Loucy (cell line): ENCODE measurements at regions not wholly inside any gene's neighbourhood (a gene's known extent, or its start where the extent isn't known, plus 50 kb on each side); places are given as distances from the start of the nearest gene placed in this dataset.

Source experiments
- H2AFZ ChIP-seq: fragments of 200-600 bp; sonication (generic); 2 replicates; pipeline ENCODE4 v1.6.0; 2016; ENCODE audit warnings: antibody characterized with exemption, mild to moderate bottlenecking, low read length, moderate library complexity
- H3F3A ChIP-seq: fragments of 200-600 bp; 2 replicates; pipeline ENCODE4 v1.6.0; 2016; ENCODE audit warnings: antibody characterized with exemption, low read depth, mild to moderate bottlenecking
- H3K27me3 ChIP-seq: fragments of 200-600 bp; sonication (generic); 2 replicates; pipeline ENCODE4 v1.6.1; 2014; ENCODE audit warnings: low read length, mild to moderate bottlenecking; ENCODE audit not compliant: insufficient read depth, poor library complexity, severe bottlenecking
- H3K36me3 ChIP-seq: fragments of 200-600 bp; sonication (generic); 2 replicates; pipeline ENCODE4 v1.6.1; 2016; ENCODE audit warnings: low read length; ENCODE audit not compliant: insufficient read depth
- H3K4me1 ChIP-seq: fragments of 200-600 bp; sonication (generic); 2 replicates; pipeline ENCODE4 v1.5.1; 2014; ENCODE audit warnings: low read length, mild to moderate bottlenecking; ENCODE audit not compliant: insufficient read depth, poor library complexity, severe bottlenecking
- H3K4me2 ChIP-seq: fragments of 200-600 bp; sonication (generic); 2 replicates; pipeline ENCODE4 v1.6.0; 2014; ENCODE audit warnings: antibody characterized with exemption, low read length, low read depth, mild to moderate bottlenecking; ENCODE audit not compliant: poor library complexity, severe bottlenecking
- H3K4me3 ChIP-seq: fragments of 200-600 bp; sonication (generic); 2 replicates; pipeline ENCODE4 v1.5.1; 2014; ENCODE audit warnings: low read length, mild to moderate bottlenecking, mixed read lengths; ENCODE audit not compliant: poor library complexity, severe bottlenecking
- H3K79me2 ChIP-seq: fragments of 200-600 bp; sonication (generic); 2 replicates; pipeline ENCODE4 v1.6.1; 2014; ENCODE audit warnings: low read length; ENCODE audit not compliant: insufficient read depth
- H3K9ac ChIP-seq: fragments of 200-600 bp; sonication (generic); 2 replicates; pipeline ENCODE4 v1.6.0; 2014; ENCODE audit warnings: mild to moderate bottlenecking, low read depth, low read length, moderate library complexity; ENCODE audit not compliant: poor library complexity, severe bottlenecking
- H3K9me2 ChIP-seq: fragments of 200-600 bp; sonication (generic); replicated peaks from 2 replicates; pipeline ENCODE4 v1.6.1; 2016; ENCODE audit warnings: low read depth, low read length, mixed read lengths
- H3K9me3 ChIP-seq: fragments of 200-600 bp; sonication (generic); 2 replicates; pipeline ENCODE4 v1.6.1; 2014; ENCODE audit warnings: mild to moderate bottlenecking, antibody characterized with exemption, low read length, low read depth; ENCODE audit not compliant: insufficient read depth
- H4K20me1 ChIP-seq: fragments of 200-600 bp; sonication (generic); 2 replicates; pipeline ENCODE4 v1.6.0; 2014; ENCODE audit warnings: antibody characterized with exemption, low read length, mild to moderate bottlenecking; ENCODE audit not compliant: insufficient read depth, poor library complexity, severe bottlenecking
- CTCF ChIP-seq: fragments of 200-600 bp; sonication (generic); conservative IDR thresholded peaks from 2 replicates; pipeline ENCODE4 v1.5.1; 2014; ENCODE audit warnings: mild to moderate bottlenecking, antibody characterized with exemption, low read length
- EZH2phosphoT487 ChIP-seq: fragments of 200-600 bp; IDR thresholded peaks from 2 replicates; pipeline ENCODE4 v1.6.1; 2018; ENCODE audit warnings: antibody characterized with exemption, mild to moderate bottlenecking, moderate library complexity, borderline replicate concordance

- H3K4me2 ChIP-seq, result no peak overlapping the region
- no peak for TF ChIP-seq CTCF
- TF ChIP-seq EZH2phosphoT487, result no peak
- H3K79me2 ChIP-seq, result no peaks in the 10 kb centered on the region
- no peak overlapping the region for H3K4me3 ChIP-seq
- no peaks in the 10 kb centered on the region for H3K4me1 ChIP-seq
- no peaks in the 10 kb centered on the region for H3K9me2 ChIP-seq
- no peaks in the 10 kb centered on the region for H3F3A ChIP-seq
- no peaks in the 10 kb centered on the region for H3K27me3 ChIP-seq
- no peak overlapping the region for H3K9ac ChIP-seq
- H4K20me1 ChIP-seq, result no peaks in the 10 kb centered on the region
- H3K36me3 ChIP-seq, result no peaks in the 10 kb centered on the region
- H3K9me3 ChIP-seq, result no peaks in the 10 kb centered on the region
- no peak overlapping the region for H2AFZ ChIP-seq
Observed at GRCh38 chr2:196316050-196316430, 144.7 kb upstream of the STK17B start.

- Histone ChIP-seq H3K79me2 (no peaks in the 10 kb centered on the region), H3K4me2 (no peak overlapping the region), H3K9me2 (no peaks in the 10 kb centered on the region), H3K4me3 (no peak overlapping the region), H3K36me3 (no peaks in the 10 kb centered on the region), H4K20me1 (no peaks in the 10 kb centered on the region), H3K4me1 (no peaks in the 10 kb centered on the region), H2AFZ (no peak overlapping the region), H3K9ac (no peak overlapping the region), H3K9me3 (no peaks in the 10 kb centered on the region), H3F3A (no peaks in the 10 kb centered on the region), H3K27me3 (no peaks in the 10 kb centered on the region)
- TF ChIP-seq EZH2phosphoT487, result no peak
- TF ChIP-seq CTCF, result no peak
Observed at GRCh38 chr2:196318517-196319377, 147.4 kb upstream of the STK17B start.

- Histone ChIP-seq H3F3A (peaks cover 3% of the 10 kb centered on the region; the same call in 1 of the 2 replicates), H2AFZ (no peak overlapping the region), H3K4me1 (peaks cover 10% of the 10 kb centered on the region), H3K9me2 (no peaks in the 10 kb centered on the region), H3K27me3 (no peaks in the 10 kb centered on the region), H4K20me1 (no peaks in the 10 kb centered on the region), H3K4me2 (no peak overlapping the region), H3K36me3 (no peaks in the 10 kb centered on the region), H3K4me3 (no peak overlapping the region), H3K9ac (no peak overlapping the region), H3K9me3 (no peaks in the 10 kb centered on the region), H3K79me2 (no peaks in the 10 kb centered on the region)
- TF ChIP-seq CTCF (no peak), EZH2phosphoT487 (no peak)
Observed at GRCh38 chr2:196322973-196323810, 151.8 kb upstream of the STK17B start.
